SK-N-SH treated with all-trans-retinoic acid at 6 μM for 48 hours (cell line): ENCODE measurements at regions not wholly inside any gene's neighbourhood (a gene's known extent, or its start where the extent isn't known, plus 50 kb on each side); places are given as distances from the start of the nearest gene placed in this dataset.

Experiments
- ATAC-seq: fragments of 200-7000 bp; cut with Tn5 transposase; 3 replicates; pipeline ENCODE4 v1.9.1; 2020; ENCODE audit warnings: mild to moderate bottlenecking, moderate library complexity
- ARNTL ChIP-seq: fragments of 450-650 bp; formaldehyde crosslinking; IDR thresholded peaks from 2 replicates; pipeline ENCODE4 v1.5.0; 2020; ENCODE audit warnings: low read depth, mild to moderate bottlenecking, moderate library complexity, borderline replicate concordance
- BACH2 ChIP-seq: fragments of 250-450 bp; sonication (Bioruptor Pico); IDR thresholded peaks from 2 replicates; pipeline ENCODE4 v1.9.0; 2021; ENCODE audit warnings: mild to moderate bottlenecking, borderline replicate concordance
- CSDC2 ChIP-seq: fragments of 250-450 bp; sonication (Bioruptor Pico); IDR thresholded peaks from 2 replicates; pipeline ENCODE4 v1.5.0; 2020; ENCODE audit warnings: mild to moderate bottlenecking, moderate library complexity
- CSRNP3 ChIP-seq: fragments of 250-450 bp; sonication (Bioruptor Pico); IDR thresholded peaks from 2 replicates; pipeline ENCODE4 v1.5.1; 2021; ENCODE audit warnings: mild to moderate bottlenecking, moderate library complexity
- ESRRG ChIP-seq: fragments of 250-450 bp; sonication (Bioruptor Pico); IDR thresholded peaks from 2 replicates; pipeline ENCODE4 v1.6.1; 2021; ENCODE audit warnings: mild to moderate bottlenecking
- PATZ1 ChIP-seq: fragments of 250-450 bp; sonication (Bioruptor Pico); IDR thresholded peaks from 2 replicates; pipeline ENCODE4 v1.8.0; 2020; ENCODE audit warnings: mild to moderate bottlenecking, moderate library complexity, borderline replicate concordance
- POU6F1 ChIP-seq: fragments of 250-450 bp; sonication (Bioruptor Pico); IDR thresholded peaks from 2 replicates; pipeline ENCODE4 v1.8.0; 2021; ENCODE audit warnings: low read depth, mild to moderate bottlenecking, moderate library complexity, borderline replicate concordance
- PPARA ChIP-seq: fragments of 250-450 bp; sonication (Bioruptor Pico); IDR thresholded peaks from 2 replicates; pipeline ENCODE4 v1.5.0; 2020; ENCODE audit warnings: mild to moderate bottlenecking, borderline replicate concordance
- SNAI2 ChIP-seq: fragments of 250-450 bp; sonication (Bioruptor Pico); IDR thresholded peaks from 2 replicates; pipeline ENCODE4 v1.5.0; 2020; ENCODE audit warnings: mild to moderate bottlenecking, moderate library complexity
- TCF4 ChIP-seq: fragments of 250-450 bp; sonication (Bioruptor Pico); IDR thresholded peaks from 2 replicates; pipeline ENCODE4 v1.8.0; 2021; ENCODE audit warnings: mild to moderate bottlenecking, moderate library complexity, borderline replicate concordance
- TOX ChIP-seq: fragments of 250-450 bp; sonication (Bioruptor Pico); IDR thresholded peaks from 2 replicates; pipeline ENCODE4 v1.8.0; 2021; ENCODE audit warnings: mild to moderate bottlenecking, moderate library complexity, borderline replicate concordance
- ZC3H10 ChIP-seq: fragments of 250-450 bp; sonication (Bioruptor Pico); IDR thresholded peaks from 2 replicates; pipeline ENCODE4 v1.5.1; 2021; ENCODE audit warnings: mild to moderate bottlenecking, moderate library complexity
- ZFP3 ChIP-seq: fragments of 250-450 bp; sonication (Bioruptor Pico); IDR thresholded peaks from 2 replicates; pipeline ENCODE4 v1.5.0; 2020; ENCODE audit warnings: mild to moderate bottlenecking, moderate library complexity
- ZNF565 ChIP-seq: fragments of 450-650 bp; formaldehyde crosslinking; conservative IDR thresholded peaks from 2 replicates; pipeline ENCODE4 v1.5.0; 2020; ENCODE audit warnings: low read depth, mild to moderate bottlenecking, moderate library complexity
- ZNF70 ChIP-seq: fragments of 450-650 bp; formaldehyde crosslinking; IDR thresholded peaks from 2 replicates; pipeline ENCODE4 v1.5.0; 2020; ENCODE audit warnings: mild to moderate bottlenecking, moderate library complexity
- ZNF8 ChIP-seq: fragments of 450-650 bp; formaldehyde crosslinking; IDR thresholded peaks from 2 replicates; pipeline ENCODE4 v1.5.0; 2020; ENCODE audit warnings: mild to moderate bottlenecking, moderate library complexity
- TF ChIP-seq, protein P1 (sequence below): fragments of 250-450 bp; sonication (Bioruptor Pico); IDR thresholded peaks from 2 replicates; pipeline ENCODE4 v1.5.0; 2020; ENCODE audit warnings: mild to moderate bottlenecking, moderate library complexity

DNA sequence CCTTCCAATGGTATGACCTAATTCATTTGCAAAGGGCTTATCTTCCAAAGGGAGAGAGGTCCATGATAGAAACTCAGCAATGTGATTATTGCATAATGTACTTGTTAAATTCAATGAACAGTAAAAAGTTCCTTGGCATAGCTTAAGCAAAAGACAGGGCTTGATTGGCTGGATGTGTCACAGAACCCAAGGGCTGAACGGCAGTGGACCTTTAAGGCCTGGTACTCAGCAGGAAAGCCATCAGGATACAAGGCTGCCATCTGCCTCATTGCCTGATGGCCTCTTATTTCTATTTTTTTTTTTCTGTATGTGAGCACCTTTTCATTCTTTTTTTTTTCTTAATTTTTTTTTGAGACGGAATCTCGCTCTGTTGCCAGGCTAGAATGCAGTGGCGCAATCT lies 208.9 kb upstream of the WSCD1 start:
- no peak for ATAC-seq
- no peak for TF ChIP-seq POU6F1 (CRISPR knock-in tag)
- TF ChIP-seq ZC3H10 (CRISPR knock-in tag), result no peak
- no peak for TF ChIP-seq ZFP3 (CRISPR knock-in tag)

DNA sequence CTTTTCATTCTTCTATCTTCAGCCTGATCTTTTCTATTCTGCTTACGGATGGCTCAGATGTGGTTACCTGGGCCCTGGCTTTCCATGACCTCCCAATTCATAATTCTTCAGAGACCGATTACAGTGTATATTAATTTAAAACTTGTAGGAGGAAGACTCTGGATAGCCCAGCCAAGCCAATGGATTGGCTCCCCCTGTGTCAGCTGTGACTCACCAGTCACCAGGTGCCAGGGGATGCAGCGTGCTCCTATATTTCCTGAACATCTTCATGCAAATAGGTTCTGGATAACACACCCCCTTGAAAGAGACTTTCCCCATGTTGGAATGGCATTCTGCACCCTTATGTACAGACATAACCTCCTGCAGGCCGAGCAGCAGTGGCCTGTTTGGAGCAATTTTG lies 208.3 kb upstream of the WSCD1 start:
- no peak for TF ChIP-seq CSDC2 (CRISPR knock-in tag)
- no peak for TF ChIP-seq ZNF70 (CRISPR knock-in tag)
- no peak for TF ChIP-seq PPARA (CRISPR knock-in tag)
- TF ChIP-seq POU6F1 (CRISPR knock-in tag), result no peak
- no peak for ATAC-seq

- no peak for ATAC-seq
- TF ChIP-seq POU6F1 (CRISPR knock-in tag) (no peak), ZFP3 (CRISPR knock-in tag) (no peak), TOX (no peak), CSRNP3 (CRISPR knock-in tag) (no peak), BACH2 (CRISPR knock-in tag) (no peak), SNAI2 (CRISPR knock-in tag) (no peak), PATZ1 (CRISPR knock-in tag) (no peak), ZC3H10 (CRISPR knock-in tag) (no peak), ZNF565 (CRISPR knock-in tag) (no peak), ARNTL (no peak), ZNF8 (no peak), TCF4 (CRISPR knock-in tag) (no peak), PPARA (CRISPR knock-in tag) (no peak), CSDC2 (CRISPR knock-in tag) (no peak), ESRRG (no peak), ZNF70 (CRISPR knock-in tag) (no peak)
- TF ChIP-seq, protein P1, sequence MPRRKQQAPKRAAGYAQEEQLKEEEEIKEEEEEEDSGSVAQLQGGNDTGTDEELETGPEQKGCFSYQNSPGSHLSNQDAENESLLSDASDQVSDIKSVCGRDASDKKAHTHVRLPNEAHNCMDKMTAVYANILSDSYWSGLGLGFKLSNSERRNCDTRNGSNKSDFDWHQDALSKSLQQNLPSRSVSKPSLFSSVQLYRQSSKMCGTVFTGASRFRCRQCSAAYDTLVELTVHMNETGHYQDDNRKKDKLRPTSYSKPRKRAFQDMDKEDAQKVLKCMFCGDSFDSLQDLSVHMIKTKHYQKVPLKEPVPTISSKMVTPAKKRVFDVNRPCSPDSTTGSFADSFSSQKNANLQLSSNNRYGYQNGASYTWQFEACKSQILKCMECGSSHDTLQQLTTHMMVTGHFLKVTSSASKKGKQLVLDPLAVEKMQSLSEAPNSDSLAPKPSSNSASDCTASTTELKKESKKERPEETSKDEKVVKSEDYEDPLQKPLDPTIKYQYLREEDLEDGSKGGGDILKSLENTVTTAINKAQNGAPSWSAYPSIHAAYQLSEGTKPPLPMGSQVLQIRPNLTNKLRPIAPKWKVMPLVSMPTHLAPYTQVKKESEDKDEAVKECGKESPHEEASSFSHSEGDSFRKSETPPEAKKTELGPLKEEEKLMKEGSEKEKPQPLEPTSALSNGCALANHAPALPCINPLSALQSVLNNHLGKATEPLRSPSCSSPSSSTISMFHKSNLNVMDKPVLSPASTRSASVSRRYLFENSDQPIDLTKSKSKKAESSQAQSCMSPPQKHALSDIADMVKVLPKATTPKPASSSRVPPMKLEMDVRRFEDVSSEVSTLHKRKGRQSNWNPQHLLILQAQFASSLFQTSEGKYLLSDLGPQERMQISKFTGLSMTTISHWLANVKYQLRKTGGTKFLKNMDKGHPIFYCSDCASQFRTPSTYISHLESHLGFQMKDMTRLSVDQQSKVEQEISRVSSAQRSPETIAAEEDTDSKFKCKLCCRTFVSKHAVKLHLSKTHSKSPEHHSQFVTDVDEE (CRISPR knock-in tag), result no peak
Observed at GRCh38 chr17:5862395-5862794, 207.8 kb upstream of the WSCD1 start.
